NCI-H146 (cell line): ENCODE measurements at regions not wholly inside any gene's neighbourhood (a gene's known extent, or its start where the extent isn't known, plus 50 kb on each side); places are given as distances from the start of the nearest gene placed in this dataset.
"Not testable (repeated sequence)": the region's sequence is repeated elsewhere in the genome, so short reads cannot be mapped to it uniquely, and the experiment has no call there.

Experiments used
- DNase-seq: peaks from one replicate; lab custom pipeline; 2025; lab: John Stamatoyannopoulos, UW

DNA sequence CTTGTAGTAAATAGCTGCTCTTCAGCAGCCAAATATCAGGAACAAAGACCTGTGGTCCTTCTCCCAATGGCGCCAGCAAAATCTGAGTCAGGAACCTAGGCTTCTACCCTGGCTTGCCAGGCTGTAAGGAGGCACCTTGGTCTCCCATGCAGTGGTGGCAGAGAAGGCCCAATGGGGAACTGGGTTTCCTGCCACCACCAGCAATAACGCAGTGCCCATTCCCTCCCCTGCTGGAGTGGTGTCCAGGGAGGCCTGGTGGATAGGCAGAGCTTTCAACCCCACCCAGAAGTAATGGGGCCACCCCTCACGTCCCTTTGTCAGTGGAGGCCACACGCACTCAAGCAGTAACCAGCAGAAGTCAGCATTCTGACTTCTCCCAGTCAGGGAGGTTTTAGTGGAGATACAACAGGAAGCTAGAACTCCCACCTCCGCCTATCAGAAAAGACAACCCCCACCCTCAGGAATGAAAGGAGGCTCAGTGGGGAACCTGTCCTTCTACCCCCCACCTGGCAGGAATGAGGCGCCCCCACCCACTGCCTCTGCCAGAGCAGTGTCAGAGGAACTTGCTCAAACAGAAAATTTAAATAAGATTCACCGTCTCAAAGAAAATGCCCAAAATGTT lies 132.4 kb downstream of the COPS8 start:
- DNase-seq = no peak

GRCh38 chr2:237218756-237219155 lies 133.1 kb downstream of the COPS8 start:
- no peak for DNase-seq

GRCh38 chr2:237219826-237220225 lies 134.1 kb downstream of the COPS8 start:
- no peak for DNase-seq

DNA sequence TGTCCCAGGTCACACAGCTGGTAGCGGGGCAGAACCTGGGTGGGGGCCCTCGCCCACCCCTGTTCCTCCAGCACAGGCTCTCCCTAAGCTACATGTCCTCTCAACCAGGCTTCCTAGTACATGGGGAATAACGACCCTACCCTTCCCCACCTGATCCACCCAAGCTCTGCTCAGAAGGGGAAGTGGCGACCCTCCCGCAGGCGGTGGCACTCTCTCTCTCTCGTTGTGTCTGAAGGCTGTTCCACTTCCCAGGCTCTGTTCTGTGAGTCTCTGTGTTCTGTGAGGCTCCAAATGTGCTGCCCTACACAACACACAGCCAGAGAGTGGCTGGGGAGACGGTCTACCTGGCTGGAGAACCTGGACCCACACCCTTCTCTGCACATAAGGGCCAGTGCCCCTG lies 135.8 kb downstream of the COPS8 start:
- DNase-seq = no peak

GRCh38 chr2:237222178-237222577 lies 136.5 kb downstream of the COPS8 start:
- DNase-seq = no peak

GRCh38 chr2:237222601-237223041 lies 136.9 kb downstream of the COPS8 start:
- DNase-seq = no peak

DNA sequence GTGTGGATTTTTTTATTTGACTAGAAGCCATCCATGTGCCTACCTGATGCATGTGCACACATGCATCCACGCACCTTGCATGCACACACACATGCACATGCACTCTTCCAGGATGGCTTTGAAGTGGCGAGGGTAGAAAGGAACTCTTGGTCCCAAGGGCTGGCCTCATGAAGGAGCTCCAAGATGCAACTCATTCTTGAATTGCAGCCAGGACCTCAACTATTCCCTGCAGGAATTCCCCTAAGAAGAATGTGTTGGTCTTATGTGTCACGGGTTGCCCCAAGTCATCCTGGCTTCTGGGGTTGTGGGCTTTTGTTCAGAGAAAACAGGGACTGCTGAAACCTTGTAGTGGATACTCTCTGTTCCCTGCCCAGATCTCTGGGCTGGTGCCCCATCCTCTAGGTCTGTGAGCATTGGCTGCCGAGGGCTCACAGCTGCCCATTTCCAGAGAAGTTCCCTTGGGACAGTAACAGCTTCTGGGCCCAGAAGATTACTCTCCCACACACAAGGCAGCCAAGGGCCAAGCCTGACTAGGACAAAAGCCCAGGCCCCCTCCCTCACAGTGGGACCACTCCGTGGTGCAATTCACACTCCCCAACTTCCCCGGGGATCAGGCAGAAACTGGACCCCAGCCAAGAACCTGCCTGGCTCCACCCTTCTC lies 137.6 kb downstream of the COPS8 start:
- no peak for DNase-seq

GRCh38 chr2:237227190-237227589 lies 141.5 kb downstream of the COPS8 start:
- no peak for DNase-seq

GRCh38 chr2:237227592-237228280 lies 142.0 kb downstream of the COPS8 start:
- no peak for DNase-seq

GRCh38 chr2:237228281-237228625 lies 142.6 kb downstream of the COPS8 start:
- no peak for DNase-seq

DNA sequence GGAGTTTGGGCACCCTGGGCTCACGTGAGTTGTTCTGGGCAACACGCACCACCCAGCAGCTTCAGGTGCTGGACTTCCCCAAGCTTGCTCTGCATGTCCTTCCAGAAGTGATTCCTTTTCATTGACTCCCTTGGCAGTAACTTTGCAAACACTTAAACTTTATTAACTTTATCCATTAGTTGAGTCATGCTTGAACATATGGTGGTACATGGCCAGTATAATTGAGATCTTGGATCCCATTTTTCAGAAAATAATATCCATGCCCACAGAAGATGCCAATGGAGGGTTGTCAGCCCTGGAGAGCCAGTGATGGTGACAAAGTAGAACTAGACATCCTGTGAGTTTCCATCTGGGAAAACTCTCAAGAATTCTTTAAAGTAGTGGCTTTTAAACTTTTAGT lies 144.2 kb downstream of the COPS8 start:
- no peak for DNase-seq

DNA sequence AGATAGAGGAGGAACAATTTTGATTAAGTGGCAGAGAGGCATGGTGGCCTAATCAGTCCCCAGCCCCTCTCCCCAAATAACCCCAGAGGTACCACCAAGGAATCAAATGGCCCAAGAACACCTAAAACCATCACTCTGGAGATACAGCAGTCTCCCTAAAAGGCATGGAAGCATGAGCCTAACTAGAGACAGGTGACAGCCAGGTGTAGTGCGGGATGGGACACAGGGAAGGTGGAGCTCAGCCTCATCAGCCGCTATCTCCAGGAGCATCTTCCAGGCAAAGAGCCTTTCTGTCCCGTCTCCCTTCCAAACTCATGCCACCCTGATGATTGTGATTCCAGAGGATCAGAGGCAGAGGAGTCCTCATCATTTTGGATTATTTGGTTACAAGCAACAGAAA lies 144.7 kb downstream of the COPS8 start:
- DNase-seq = no peak

DNA sequence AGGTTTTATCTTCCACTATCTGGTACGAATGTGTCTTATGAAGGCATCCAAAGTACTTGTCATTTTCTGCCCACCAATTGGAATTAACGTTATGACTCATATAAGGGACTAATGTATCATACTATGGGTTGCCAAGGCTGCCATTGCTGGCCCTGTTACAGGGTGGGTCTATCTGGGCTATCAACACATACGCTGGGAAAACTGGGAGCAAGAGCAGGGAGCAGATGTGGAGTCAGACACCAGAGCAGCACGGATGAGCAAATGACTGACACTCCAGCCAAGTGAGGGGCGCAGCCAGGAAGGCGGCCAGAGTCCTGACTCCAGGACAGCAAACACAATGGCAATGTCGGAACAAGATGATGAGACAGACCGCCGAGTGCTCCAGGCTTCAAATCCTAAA lies 145.9 kb downstream of the COPS8 start:
- no peak for DNase-seq

- DNase-seq = no peak
These were observed 146.5 kb downstream of the COPS8 start for GRCh38 chr2:237232166-237232565.

DNA sequence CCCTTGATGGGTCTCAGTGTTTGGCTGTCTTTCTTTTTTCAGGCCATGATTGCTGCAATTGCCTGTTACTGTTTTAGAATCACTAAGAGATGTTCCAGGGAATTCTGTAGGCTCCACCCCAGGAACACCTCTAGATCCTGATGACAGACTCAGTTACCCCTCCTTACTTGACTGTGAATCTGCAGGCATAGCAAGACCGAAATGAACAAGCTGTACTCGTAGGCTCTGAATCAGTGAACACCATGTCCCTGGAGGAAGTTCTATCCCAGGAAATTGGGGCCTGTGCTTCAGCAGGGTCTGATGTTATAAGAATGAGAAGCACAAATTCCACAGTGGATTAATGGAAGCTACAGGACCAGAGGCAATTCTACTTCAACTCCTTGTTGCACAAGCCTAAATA lies 148.6 kb downstream of the COPS8 start:
- DNase-seq = no peak

DNA sequence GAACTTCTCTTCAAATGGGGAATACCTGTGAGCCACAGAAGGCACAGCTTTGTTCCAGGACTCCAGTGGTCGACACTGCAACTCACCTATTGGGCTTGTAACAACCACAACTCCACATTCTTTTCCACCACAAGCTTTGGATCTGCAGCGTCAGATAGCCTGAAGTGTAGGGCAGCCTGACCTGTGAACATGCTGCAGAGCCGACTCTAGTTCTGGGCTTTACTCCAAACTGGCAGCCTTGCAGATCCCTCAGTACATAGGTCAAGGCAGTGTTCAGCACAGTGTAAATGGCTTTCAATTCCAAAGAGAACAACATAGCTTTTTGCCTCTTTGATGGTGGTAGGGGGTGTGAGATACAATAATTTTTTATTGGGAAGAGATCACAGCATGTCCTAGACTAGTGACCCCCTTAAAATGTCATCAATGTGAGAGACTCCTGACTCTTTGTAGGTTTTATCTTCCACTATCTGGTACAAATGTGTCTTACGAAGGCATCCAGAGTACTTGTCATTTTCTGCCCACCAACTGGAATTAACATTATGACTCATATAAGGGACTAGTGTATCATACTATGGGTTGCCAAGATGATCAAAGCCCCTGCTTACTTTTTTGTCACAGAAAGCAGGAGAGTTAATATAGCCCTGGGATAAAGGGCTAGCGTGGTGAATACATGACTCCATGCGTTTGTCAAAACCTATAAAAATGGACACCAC lies 149.8 kb downstream of the COPS8 start:
- DNase-seq = no peak

DNA sequence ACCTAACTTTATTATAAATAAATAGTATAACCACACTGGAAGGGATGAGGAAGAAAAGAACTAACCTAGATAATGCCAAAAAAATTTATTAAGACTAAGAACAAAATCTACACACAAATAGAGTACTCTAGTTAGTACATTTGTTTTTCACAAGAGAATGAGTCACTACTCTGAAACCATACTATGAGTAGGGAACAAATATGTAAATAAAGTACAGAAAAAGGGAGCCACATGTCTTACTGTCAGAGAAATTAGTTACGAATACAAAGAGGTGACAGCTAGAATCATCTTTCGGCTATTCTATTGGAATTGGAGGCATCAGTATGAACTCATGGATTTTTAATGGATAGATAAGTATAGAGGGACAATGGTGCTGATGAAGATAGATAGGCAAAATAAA lies 150.5 kb downstream of the COPS8 start:
- no peak for DNase-seq

GRCh38 chr2:237238249-237238648 lies 152.6 kb downstream of the COPS8 start:
- DNase-seq = no peak

DNA sequence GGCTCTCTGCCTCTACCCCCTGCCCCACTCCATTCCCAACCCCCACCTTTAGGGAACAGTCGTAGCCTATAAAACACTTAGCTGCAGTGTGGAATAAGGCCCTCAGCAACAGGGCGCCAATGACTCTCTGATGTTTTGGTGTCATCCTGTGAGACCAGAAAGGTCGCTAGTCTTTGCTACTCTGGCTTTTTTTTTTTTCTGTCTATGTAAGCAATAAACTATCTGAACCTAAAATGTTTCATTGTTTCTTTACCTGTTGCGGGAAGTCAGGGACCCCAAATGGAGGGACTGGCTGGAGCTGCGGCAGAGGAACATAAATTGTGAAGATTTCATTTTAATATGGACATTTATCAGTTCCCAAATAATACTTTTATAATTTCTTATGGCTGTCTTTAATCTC lies 154.6 kb downstream of the COPS8 start:
- no peak for DNase-seq

- not testable (repeated sequence) for DNase-seq
These were observed 155.2 kb downstream of the COPS8 start for GRCh38 chr2:237240868-237241267.

DNA sequence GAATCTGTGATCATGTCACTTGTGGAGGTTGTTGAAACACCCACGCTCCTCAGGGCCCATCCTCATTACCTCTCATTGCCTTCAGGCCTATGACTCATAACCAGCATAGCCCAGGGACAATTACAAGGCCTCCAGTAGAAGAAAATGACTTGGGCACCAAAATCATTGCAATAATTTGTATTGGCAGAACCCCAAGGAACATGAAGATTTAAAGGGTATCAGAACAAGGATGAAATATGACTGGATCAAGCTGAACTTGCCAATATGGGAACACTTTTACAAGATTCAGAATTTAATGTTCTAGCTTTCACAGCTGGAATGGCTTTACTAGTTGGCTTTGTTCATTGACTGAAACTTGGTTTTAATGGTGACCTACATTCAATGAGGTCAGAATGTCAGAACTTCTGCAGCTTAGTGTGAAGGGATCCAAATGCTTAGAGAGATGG lies 156.4 kb downstream of the COPS8 start:
- no peak for DNase-seq

GRCh38 chr2:237243487-237243886 lies 157.8 kb downstream of the COPS8 start:
- no peak for DNase-seq

GRCh38 chr2:237244178-237244577 lies 158.5 kb downstream of the COPS8 start:
- DNase-seq = no peak
